SK-N-SH treated with all-trans-retinoic acid at 6 μM for 48 hours (cell line): ENCODE measurements at regions not wholly inside any gene's neighbourhood (a gene's known extent, or its start where the extent isn't known, plus 50 kb on each side); places are given as distances from the start of the nearest gene placed in this dataset.

Source experiments
- ARNTL ChIP-seq: fragments of 450-650 bp; formaldehyde crosslinking; IDR thresholded peaks from 2 replicates; pipeline ENCODE4 v1.5.0; 2020; ENCODE audit warnings: low read depth, mild to moderate bottlenecking, moderate library complexity, borderline replicate concordance
- BACH2 ChIP-seq: fragments of 250-450 bp; sonication (Bioruptor Pico); IDR thresholded peaks from 2 replicates; pipeline ENCODE4 v1.9.0; 2021; ENCODE audit warnings: mild to moderate bottlenecking, borderline replicate concordance
- CSRNP3 ChIP-seq: fragments of 250-450 bp; sonication (Bioruptor Pico); IDR thresholded peaks from 2 replicates; pipeline ENCODE4 v1.5.1; 2021; ENCODE audit warnings: mild to moderate bottlenecking, moderate library complexity
- ESRRG ChIP-seq: fragments of 250-450 bp; sonication (Bioruptor Pico); IDR thresholded peaks from 2 replicates; pipeline ENCODE4 v1.6.1; 2021; ENCODE audit warnings: mild to moderate bottlenecking
- ISL1 ChIP-seq: fragments of 250-450 bp; sonication (Bioruptor Pico); IDR thresholded peaks from 2 replicates; pipeline ENCODE4 v2.1.2; 2022; ENCODE audit warnings: mild to moderate bottlenecking, moderate library complexity
- RARB ChIP-seq: fragments of 250-450 bp; sonication (Bioruptor Pico); IDR thresholded peaks from 2 replicates; pipeline ENCODE4 v1.8.0; 2021; ENCODE audit warnings: mild to moderate bottlenecking, moderate library complexity
- SNAI2 ChIP-seq: fragments of 250-450 bp; sonication (Bioruptor Pico); IDR thresholded peaks from 2 replicates; pipeline ENCODE4 v1.5.0; 2020; ENCODE audit warnings: mild to moderate bottlenecking, moderate library complexity
- TOX ChIP-seq: fragments of 250-450 bp; sonication (Bioruptor Pico); IDR thresholded peaks from 2 replicates; pipeline ENCODE4 v1.8.0; 2021; ENCODE audit warnings: mild to moderate bottlenecking, moderate library complexity, borderline replicate concordance
- ZC3H10 ChIP-seq: fragments of 250-450 bp; sonication (Bioruptor Pico); IDR thresholded peaks from 2 replicates; pipeline ENCODE4 v1.5.1; 2021; ENCODE audit warnings: mild to moderate bottlenecking, moderate library complexity
- ZFP30 ChIP-seq: fragments of 450-650 bp; formaldehyde crosslinking; IDR thresholded peaks from 2 replicates; pipeline ENCODE4 v1.5.0; 2022; ENCODE audit warnings: mild to moderate bottlenecking, moderate library complexity
- ZNF565 ChIP-seq: fragments of 450-650 bp; formaldehyde crosslinking; conservative IDR thresholded peaks from 2 replicates; pipeline ENCODE4 v1.5.0; 2020; ENCODE audit warnings: low read depth, mild to moderate bottlenecking, moderate library complexity
- TF ChIP-seq, protein P1 (sequence below): fragments of 250-450 bp; sonication (Bioruptor Pico); IDR thresholded peaks from 2 replicates; pipeline ENCODE4 v1.5.0; 2020; ENCODE audit warnings: mild to moderate bottlenecking, moderate library complexity
- TF ChIP-seq, protein P2 (sequence below): fragments of 250-450 bp; sonication (Bioruptor Pico); IDR thresholded peaks from 2 replicates; pipeline ENCODE4 v1.8.0; 2020; ENCODE audit warnings: mild to moderate bottlenecking, moderate library complexity, borderline replicate concordance

- TF ChIP-seq ARNTL (CRISPR knock-in tag), result no peak
- TF ChIP-seq BACH2, result no peak
- TF ChIP-seq, protein P1, sequence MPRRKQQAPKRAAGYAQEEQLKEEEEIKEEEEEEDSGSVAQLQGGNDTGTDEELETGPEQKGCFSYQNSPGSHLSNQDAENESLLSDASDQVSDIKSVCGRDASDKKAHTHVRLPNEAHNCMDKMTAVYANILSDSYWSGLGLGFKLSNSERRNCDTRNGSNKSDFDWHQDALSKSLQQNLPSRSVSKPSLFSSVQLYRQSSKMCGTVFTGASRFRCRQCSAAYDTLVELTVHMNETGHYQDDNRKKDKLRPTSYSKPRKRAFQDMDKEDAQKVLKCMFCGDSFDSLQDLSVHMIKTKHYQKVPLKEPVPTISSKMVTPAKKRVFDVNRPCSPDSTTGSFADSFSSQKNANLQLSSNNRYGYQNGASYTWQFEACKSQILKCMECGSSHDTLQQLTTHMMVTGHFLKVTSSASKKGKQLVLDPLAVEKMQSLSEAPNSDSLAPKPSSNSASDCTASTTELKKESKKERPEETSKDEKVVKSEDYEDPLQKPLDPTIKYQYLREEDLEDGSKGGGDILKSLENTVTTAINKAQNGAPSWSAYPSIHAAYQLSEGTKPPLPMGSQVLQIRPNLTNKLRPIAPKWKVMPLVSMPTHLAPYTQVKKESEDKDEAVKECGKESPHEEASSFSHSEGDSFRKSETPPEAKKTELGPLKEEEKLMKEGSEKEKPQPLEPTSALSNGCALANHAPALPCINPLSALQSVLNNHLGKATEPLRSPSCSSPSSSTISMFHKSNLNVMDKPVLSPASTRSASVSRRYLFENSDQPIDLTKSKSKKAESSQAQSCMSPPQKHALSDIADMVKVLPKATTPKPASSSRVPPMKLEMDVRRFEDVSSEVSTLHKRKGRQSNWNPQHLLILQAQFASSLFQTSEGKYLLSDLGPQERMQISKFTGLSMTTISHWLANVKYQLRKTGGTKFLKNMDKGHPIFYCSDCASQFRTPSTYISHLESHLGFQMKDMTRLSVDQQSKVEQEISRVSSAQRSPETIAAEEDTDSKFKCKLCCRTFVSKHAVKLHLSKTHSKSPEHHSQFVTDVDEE (CRISPR knock-in tag), result no peak
- TF ChIP-seq, protein P2, sequence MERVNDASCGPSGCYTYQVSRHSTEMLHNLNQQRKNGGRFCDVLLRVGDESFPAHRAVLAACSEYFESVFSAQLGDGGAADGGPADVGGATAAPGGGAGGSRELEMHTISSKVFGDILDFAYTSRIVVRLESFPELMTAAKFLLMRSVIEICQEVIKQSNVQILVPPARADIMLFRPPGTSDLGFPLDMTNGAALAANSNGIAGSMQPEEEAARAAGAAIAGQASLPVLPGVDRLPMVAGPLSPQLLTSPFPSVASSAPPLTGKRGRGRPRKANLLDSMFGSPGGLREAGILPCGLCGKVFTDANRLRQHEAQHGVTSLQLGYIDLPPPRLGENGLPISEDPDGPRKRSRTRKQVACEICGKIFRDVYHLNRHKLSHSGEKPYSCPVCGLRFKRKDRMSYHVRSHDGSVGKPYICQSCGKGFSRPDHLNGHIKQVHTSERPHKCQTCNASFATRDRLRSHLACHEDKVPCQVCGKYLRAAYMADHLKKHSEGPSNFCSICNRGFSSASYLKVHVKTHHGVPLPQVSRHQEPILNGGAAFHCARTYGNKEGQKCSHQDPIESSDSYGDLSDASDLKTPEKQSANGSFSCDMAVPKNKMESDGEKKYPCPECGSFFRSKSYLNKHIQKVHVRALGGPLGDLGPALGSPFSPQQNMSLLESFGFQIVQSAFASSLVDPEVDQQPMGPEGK (CRISPR knock-in tag), result no peak
- no peak for TF ChIP-seq RARB (CRISPR knock-in tag)
- no peak for TF ChIP-seq TOX (CRISPR knock-in tag)
- TF ChIP-seq SNAI2 (CRISPR knock-in tag), result no peak
- TF ChIP-seq ISL1 (CRISPR knock-in tag), result no peak
- TF ChIP-seq CSRNP3 (CRISPR knock-in tag), result no peak
- no peak for TF ChIP-seq ZNF565 (CRISPR knock-in tag)
- no peak for TF ChIP-seq ZFP30 (CRISPR knock-in tag)
- TF ChIP-seq ZC3H10, result no peak
- no peak for TF ChIP-seq ESRRG (CRISPR knock-in tag)
These were observed 89.2 kb upstream of the COL5A2 start for GRCh38 chr2:189268763-189269162.
